OCI-LY3 (cell line): ENCODE measurements at regions not wholly inside any gene's neighbourhood (a gene's known extent, or its start where the extent isn't known, plus 50 kb on each side); places are given as distances from the start of the nearest gene placed in this dataset.

Experiments
- H2AFZ ChIP-seq: fragments of 200-600, 300-600 bp; shearing (Covaris generic); 2 replicates; pipeline ENCODE4 v1.6.0; 2014; ENCODE audit warnings: antibody characterized with exemption, low read depth, low read length
- H3K27ac ChIP-seq: fragments of 200-600, 300-600 bp; sonication (generic); 2 replicates; pipeline ENCODE4 v1.5.1; 2014; ENCODE audit warnings: mild to moderate bottlenecking, low read length, moderate library complexity, mixed read lengths
- H3K27me3 ChIP-seq: fragments of 200-600, 300-600 bp; sonication (generic); 2 replicates; pipeline ENCODE4 v1.6.1; 2014; ENCODE audit warnings: low read depth, low read length, mixed read lengths
- H3K36me3 ChIP-seq: fragments of 200-600, 300-600 bp; sonication (generic); replicated peaks from 2 replicates; pipeline ENCODE3; 2014; ENCODE audit warnings: low read depth, low read length, mixed read lengths
- H3K4me1 ChIP-seq: fragments of 300-600, 200-600 bp; sonication (generic); 2 replicates; pipeline ENCODE4 v1.6.1; 2014; ENCODE audit warnings: low read length, mixed read lengths
- H3K4me2 ChIP-seq: fragments of 200-600, 300-600 bp; sonication (generic); 2 replicates; pipeline ENCODE4 v1.6.1; 2014; ENCODE audit warnings: low read length, mixed read lengths
- H3K4me3 ChIP-seq: fragments of 300-600, 200-600 bp; sonication (generic); 2 replicates; pipeline ENCODE4 v1.5.1; 2014; ENCODE audit warnings: antibody characterized with exemption, mild to moderate bottlenecking, low read length, moderate library complexity
- H3K79me2 ChIP-seq: fragments of 300-600, 200-600 bp; shearing (Covaris generic); 2 replicates; pipeline ENCODE4 v1.6.1; 2014; ENCODE audit warnings: mild to moderate bottlenecking, low read length, mixed read lengths
- H3K9ac ChIP-seq: fragments of 300-600, 200-600 bp; shearing (Covaris generic); 2 replicates; pipeline ENCODE4 v1.6.0; 2014; ENCODE audit warnings: mild to moderate bottlenecking, low read length, moderate library complexity
- H3K9me3 ChIP-seq: fragments of 200-600, 300-600 bp; shearing (Covaris generic); 2 replicates; pipeline ENCODE4 v1.6.1; 2014; ENCODE audit warnings: low read length, mixed read lengths; ENCODE audit not compliant: insufficient read depth
- H4K20me1 ChIP-seq: fragments of 200-600, 300-600 bp; sonication (generic); 2 replicates; pipeline ENCODE4 v1.6.1; 2016; ENCODE audit warnings: low read length, mixed read lengths; ENCODE audit not compliant: insufficient read depth
- CTCF ChIP-seq: fragments of 200-600, 300-600 bp; sonication (generic); IDR thresholded peaks from 2 replicates; pipeline ENCODE4 v1.5.1; 2014; ENCODE audit warnings: antibody characterized with exemption, low read length, low read depth
- EZH2phosphoT487 ChIP-seq: fragments of 200-600 bp; shearing (Covaris generic); IDR thresholded peaks from 2 replicates; pipeline ENCODE4 v1.6.1; 2018; ENCODE audit warnings: antibody characterized with exemption, mixed run types, low read depth

DNA sequence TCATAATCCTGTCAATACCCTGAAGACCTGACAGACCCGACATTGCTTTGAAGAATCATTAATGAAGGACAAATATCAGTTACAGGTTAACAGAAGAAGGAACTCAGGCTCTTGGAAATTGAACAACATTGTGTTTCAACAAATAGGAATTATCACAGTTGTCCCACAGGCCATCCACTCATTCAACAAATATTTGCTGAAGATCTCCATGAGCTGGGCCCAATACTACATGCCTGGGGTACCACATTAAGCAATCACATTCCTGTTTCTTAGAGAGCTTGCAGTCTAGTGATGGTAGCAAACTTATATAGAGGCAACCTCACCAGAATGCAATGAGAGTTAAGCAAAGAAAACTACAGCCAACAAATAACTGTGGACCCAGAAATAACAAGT, 671.6 kb upstream of the ACVR2A start:
- Histone ChIP-seq H3K36me3 (peaks cover 9% of the 10 kb centered on the region), H3K4me3 (no peak overlapping the region), H3K27ac (no peak overlapping the region), H3K9me3 (peaks cover 2% of the 10 kb centered on the region), H2AFZ (no peak overlapping the region), H3K79me2 (no peaks in the 10 kb centered on the region), H3K4me1 (peaks cover 24% of the 10 kb centered on the region), H3K27me3 (no peaks in the 10 kb centered on the region), H3K9ac (no peak overlapping the region), H4K20me1 (no peaks in the 10 kb centered on the region), H3K4me2 (no peak overlapping the region)
- TF ChIP-seq CTCF (no peak), EZH2phosphoT487 (no peak)

- H2AFZ ChIP-seq = no peak overlapping the region
- H3K4me3 ChIP-seq = no peak overlapping the region
- H3K27ac ChIP-seq = no peak overlapping the region
- no peaks in the 10 kb centered on the region for H3K79me2 ChIP-seq
- no peaks in the 10 kb centered on the region for H4K20me1 ChIP-seq
- H3K36me3 ChIP-seq = peaks cover 6% of the 10 kb centered on the region
- H3K4me1 ChIP-seq = peaks cover 24% of the 10 kb centered on the region
- H3K27me3 ChIP-seq = no peaks in the 10 kb centered on the region
- no peak for TF ChIP-seq CTCF
- no peaks in the 10 kb centered on the region; the same call in 1 of the 2 replicates for H3K9me3 ChIP-seq
- no peak overlapping the region for H3K4me2 ChIP-seq
- no peak overlapping the region for H3K9ac ChIP-seq
These were observed 672.2 kb upstream of the ACVR2A start for GRCh38 chr2:147172493-147173188.

DNA sequence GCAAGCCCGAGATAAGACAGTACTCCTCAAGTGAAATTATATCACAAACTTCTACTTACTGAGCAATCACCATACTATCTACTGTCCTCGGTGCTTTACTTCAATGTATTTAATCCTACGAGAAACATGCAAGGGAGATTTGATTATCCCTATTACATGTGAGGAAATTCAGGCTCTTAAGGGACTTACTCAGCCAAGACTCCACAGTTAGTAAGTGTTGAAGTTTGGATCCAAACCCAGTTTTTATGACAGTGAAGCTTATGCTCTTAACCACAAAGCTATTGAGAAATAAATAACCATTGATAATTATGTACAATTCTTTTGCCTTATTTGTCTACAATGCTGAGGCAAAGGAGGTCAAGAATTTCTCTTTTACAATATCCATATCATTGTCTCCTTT, 672.9 kb upstream of the ACVR2A start:
- Histone ChIP-seq H3K4me1 (peaks cover 21% of the 10 kb centered on the region), H3K4me2 (no peak overlapping the region), H3K27ac (no peak overlapping the region), H3K36me3 (no peaks in the 10 kb centered on the region), H3K9me3 (no peaks in the 10 kb centered on the region), H3K9ac (no peak overlapping the region), H4K20me1 (no peaks in the 10 kb centered on the region), H2AFZ (no peak overlapping the region), H3K4me3 (no peak overlapping the region), H3K79me2 (no peaks in the 10 kb centered on the region), H3K27me3 (no peaks in the 10 kb centered on the region)
- no peak for TF ChIP-seq CTCF

DNA sequence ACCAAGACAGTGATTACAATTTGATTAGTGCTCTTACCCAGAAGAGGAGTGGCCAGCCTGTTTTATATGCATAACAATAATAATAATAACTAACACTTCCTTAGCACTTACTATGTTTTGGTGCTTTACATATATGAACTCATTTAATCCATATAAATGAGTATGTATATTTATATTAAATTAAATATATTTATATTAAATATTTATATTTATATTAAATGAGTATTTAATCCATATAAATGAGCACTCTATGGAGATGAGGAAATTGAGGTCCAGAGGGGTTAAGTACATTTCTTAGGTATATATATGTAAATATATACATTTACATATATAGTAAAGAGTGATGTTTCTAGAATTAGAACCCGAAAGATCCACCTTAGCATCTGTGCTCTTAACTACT, 673.9 kb upstream of the ACVR2A start:
- peaks cover 13% of the 10 kb centered on the region for H3K4me1 ChIP-seq
- no peaks in the 10 kb centered on the region for H3K79me2 ChIP-seq
- TF ChIP-seq EZH2phosphoT487 (no peak), CTCF (no peak)
- no peak overlapping the region for H3K27ac ChIP-seq
- H3K9me3 ChIP-seq = no peaks in the 10 kb centered on the region
- no peaks in the 10 kb centered on the region for H3K36me3 ChIP-seq
- H3K4me2 ChIP-seq = no peak overlapping the region
- no peak overlapping the region for H3K4me3 ChIP-seq
- no peak overlapping the region for H2AFZ ChIP-seq
- H3K9ac ChIP-seq = no peak overlapping the region
- no peaks in the 10 kb centered on the region for H4K20me1 ChIP-seq
- H3K27me3 ChIP-seq = no peaks in the 10 kb centered on the region
